SK-N-MC (cell line): ENCODE measurements at regions not wholly inside any gene's neighbourhood (a gene's known extent, or its start where the extent isn't known, plus 50 kb on each side); places are given as distances from the start of the nearest gene placed in this dataset.

Source experiments
- DNase-seq: peaks from one replicate; pipeline ENCODE4 v3.0.0-alpha.2; 2011; ENCODE audit warnings: low read depth, low spot score
- H3K27ac ChIP-seq: fragments of 200-600 bp; sonication (generic); 2 replicates; pipeline ENCODE4 v1.5.1; 2016; ENCODE audit warnings: mixed run types
- H3K36me3 ChIP-seq: fragments of 200-600 bp; sonication (generic); 2 replicates; pipeline ENCODE4 v1.6.1; 2017; ENCODE audit warnings: antibody characterized with exemption, low read length, mixed read lengths; ENCODE audit not compliant: insufficient read depth
- H3K4me3 ChIP-seq: fragments of 200-600 bp; sonication (generic); 2 replicates; pipeline ENCODE4 v1.5.1; 2016
- H3K9ac ChIP-seq: fragments of 200-600 bp; sonication (generic); 2 replicates; pipeline ENCODE4 v1.8.0; 2017; ENCODE audit warnings: mixed run types, mixed read lengths; ENCODE audit not compliant: insufficient read length
- H3K9me3 ChIP-seq: fragments of 200-600 bp; sonication (generic); 2 replicates; pipeline ENCODE4 v1.6.1; 2017; ENCODE audit warnings: low read depth, mild to moderate bottlenecking, antibody characterized with exemption, low read length, moderate library complexity, mixed read lengths
- EZH2 ChIP-seq: fragments of 200-600 bp; sonication (generic); IDR thresholded peaks from one replicate; pipeline ENCODE4 v1.6.1; 2017; ENCODE audit warnings: antibody characterized with exemption
- FOXP2 ChIP-seq: optimal IDR thresholded peaks from 2 replicates; pipeline ENCODE3; 2011; ENCODE audit warnings: mild to moderate bottlenecking, moderate library complexity; ENCODE audit not compliant: insufficient read depth; ENCODE audit errors: extremely low read length, control extremely low read depth
- POLR2AphosphoS5 ChIP-seq: IDR thresholded peaks from 2 replicates; pipeline ENCODE4 v1.6.1; 2012; ENCODE audit warnings: mild to moderate bottlenecking, low read depth, low read length, borderline replicate concordance

- Histone ChIP-seq H3K9me3 (no peaks in the 10 kb centered on the region), H3K27ac (no peak overlapping the region), H3K4me3 (no peak overlapping the region), H3K36me3 (no peaks in the 10 kb centered on the region), H3K9ac (no peak overlapping the region)
- DNase-seq, result no peak
- TF ChIP-seq EZH2 (no peak), FOXP2 (no peak), POLR2AphosphoS5 (no peak)
Measured at GRCh38 chr6:94623586-94623985, 953.7 kb upstream of the MANEA start.

GRCh38 chr6:94622783-94623182 is 954.6 kb upstream of the MANEA start:
- no peaks in the 10 kb centered on the region for H3K9me3 ChIP-seq
- no peak overlapping the region for H3K9ac ChIP-seq
- H3K4me3 ChIP-seq, result no peak overlapping the region
- no peak for TF ChIP-seq FOXP2
- H3K36me3 ChIP-seq, result no peaks in the 10 kb centered on the region
- DNase-seq, result no peak
- H3K27ac ChIP-seq, result no peak overlapping the region

GRCh38 chr6:94600636-94601035 is 976.7 kb upstream of the MANEA start:
- no peak for TF ChIP-seq EZH2
- TF ChIP-seq POLR2AphosphoS5, result no peak
- no peak for TF ChIP-seq FOXP2
- H3K27ac ChIP-seq, result no peak overlapping the region
- H3K9me3 ChIP-seq, result no peaks in the 10 kb centered on the region
- no peak for DNase-seq
- no peaks in the 10 kb centered on the region for H3K36me3 ChIP-seq
- no peak overlapping the region for H3K9ac ChIP-seq
- H3K4me3 ChIP-seq, result no peak overlapping the region

- H3K9ac ChIP-seq, result no peak overlapping the region
- no peak overlapping the region for H3K4me3 ChIP-seq
- H3K36me3 ChIP-seq, result no peaks in the 10 kb centered on the region
- H3K9me3 ChIP-seq, result 0 out of 2 replicates have a peak, but pooled peaks cover 2% of the 10 kb centered on the region
- DNase-seq, result no peak
- H3K27ac ChIP-seq, result no peak overlapping the region
- TF ChIP-seq EZH2 (no peak), FOXP2 (no peak), POLR2AphosphoS5 (no peak)
Measured at GRCh38 chr6:94597487-94597886, 979.8 kb upstream of the MANEA start.

GRCh38 chr6:94590416-94590815 is 986.9 kb upstream of the MANEA start:
- no peak for DNase-seq
- Histone ChIP-seq H3K4me3 (no peak overlapping the region), H3K36me3 (no peaks in the 10 kb centered on the region), H3K9ac (no peak overlapping the region), H3K9me3 (0 out of 2 replicates have a peak, but pooled peaks cover 2% of the 10 kb centered on the region), H3K27ac (no peak overlapping the region)
- TF ChIP-seq FOXP2 (no peak), POLR2AphosphoS5 (no peak), EZH2 (no peak)

- no peaks in the 10 kb centered on the region for H3K9me3 ChIP-seq
- H3K27ac ChIP-seq, result no peak overlapping the region
- no peak for TF ChIP-seq FOXP2
- TF ChIP-seq EZH2, result no peak
- no peak for TF ChIP-seq POLR2AphosphoS5
- H3K4me3 ChIP-seq, result no peak overlapping the region
- no peak overlapping the region for H3K9ac ChIP-seq
- DNase-seq, result no peak
- no peaks in the 10 kb centered on the region for H3K36me3 ChIP-seq
Measured at GRCh38 chr6:94588301-94588700, 989.0 kb upstream of the MANEA start.

- Histone ChIP-seq H3K4me3 (no peak overlapping the region), H3K9me3 (no peaks in the 10 kb centered on the region), H3K36me3 (no peaks in the 10 kb centered on the region), H3K27ac (no peak overlapping the region), H3K9ac (no peak overlapping the region)
- no peak for DNase-seq
- TF ChIP-seq EZH2 (no peak), FOXP2 (no peak), POLR2AphosphoS5 (no peak)
Measured at GRCh38 chr6:94584211-94584610, 993.1 kb upstream of the MANEA start.

- Histone ChIP-seq H3K4me3 (no peak overlapping the region), H3K9me3 (no peaks in the 10 kb centered on the region), H3K9ac (no peak overlapping the region), H3K36me3 (no peaks in the 10 kb centered on the region), H3K27ac (no peak overlapping the region)
- no peak for DNase-seq
- TF ChIP-seq EZH2 (no peak), FOXP2 (no peak)
Measured at GRCh38 chr6:94570581-94570980, 1006.8 kb upstream of the MANEA start.

GRCh38 chr6:94562846-94563245 is 1014.5 kb upstream of the MANEA start:
- H3K4me3 ChIP-seq, result no peak overlapping the region
- H3K9me3 ChIP-seq, result no peaks in the 10 kb centered on the region
- no peaks in the 10 kb centered on the region for H3K36me3 ChIP-seq
- TF ChIP-seq EZH2, result no peak
- TF ChIP-seq POLR2AphosphoS5, result no peak
- no peak for TF ChIP-seq FOXP2
- H3K27ac ChIP-seq, result no peak overlapping the region
- DNase-seq, result no peak
- no peak overlapping the region for H3K9ac ChIP-seq
